ENCODE measurements at regions not wholly inside any gene's neighbourhood (a gene's known extent, or its start where the extent isn't known, plus 50 kb on each side); places are given as distances from the start of the nearest gene placed in this dataset.

- intact Hi-C loops (cut with micrococcal nuclease): no loop called here
- H3K4me2 ChIP-seq (replicated peaks; ENCODE audit: low read depth, low read length, poor library complexity, severe bottlenecking): no peak overlapping the region
- no peaks in the 10 kb centered on the region for H3K36me3 ChIP-seq (replicated peaks in 1 of 2; ENCODE audit: control extremely low read depth in 1 of 2, control insufficient read depth in 1 of 2, extremely low read depth in 1 of 2, insufficient read depth in 2 of 2, low read length in 1 of 2)
- ChIA-PET CTCF (no interaction called here), POLR2A (no interaction called here)
- H3K9ac ChIP-seq (ENCODE audit: low read length): no peak overlapping the region
- H3K27ac ChIP-seq (ENCODE audit: low read length in 2 of 2): no peak overlapping the region
- no peaks in the 10 kb centered on the region for H3K27me3 ChIP-seq (replicated peaks in 1 of 4; ENCODE audit: control extremely low read depth in 1 of 4, control insufficient read depth in 3 of 4, insufficient read depth in 4 of 4, low read length in 3 of 4)
- ATAC-seq (ENCODE audit: low read depth) (no peak), DNase-seq (no peak)
- H3K4me1 ChIP-seq (ENCODE audit: control insufficient read depth in 2 of 2, insufficient read depth in 2 of 2, low read length in 2 of 2): no peaks in the 10 kb centered on the region
- H4K20me1 ChIP-seq (ENCODE audit: control insufficient read depth, insufficient read depth, low read length, poor library complexity, severe bottlenecking): no peaks in the 10 kb centered on the region
- H3K4me3 Mint-ChIP-seq: no peak overlapping the region
- no peak overlapping the region for H3K4me3 ChIP-seq (ENCODE audit: control extremely low read depth in 1 of 5, extremely low read depth in 1 of 5, insufficient read depth in 1 of 5, low read depth in 2 of 5, low read length in 4 of 5)
- no peaks in the 10 kb centered on the region for H3K79me2 ChIP-seq (ENCODE audit: control insufficient read depth, insufficient read depth, low read length)
- H3K4me1 Mint-ChIP-seq: no peaks in the 10 kb centered on the region
- TF ChIP-seq CTCF (IDR thresholded peaks at IDR 0.05) (no peak), EZH2 (IDR thresholded peaks at IDR 0.05; ENCODE audit: borderline replicate concordance, insufficient read depth, low read depth, low read length, poor library complexity, severe bottlenecking) (no peak)
- peaks cover 7% of the 10 kb centered on the region for H3K9me3 Mint-ChIP-seq (ENCODE audit: insufficient read depth)
- no peaks in the 10 kb centered on the region for H3K9me3 ChIP-seq (ENCODE audit: control extremely low read depth in 1 of 3, control insufficient read depth in 2 of 3, insufficient read depth in 1 of 3, low read length in 2 of 3)
- no peaks in the 10 kb centered on the region for H3K27me3 Mint-ChIP-seq
- no peak overlapping the region for H2AFZ ChIP-seq (ENCODE audit: insufficient read depth, low read depth, low read length, poor library complexity, severe bottlenecking)
- H3K27ac Mint-ChIP-seq: no peak overlapping the region
Observed at GRCh38 chr1:96981181-96981580, 259.6 kb downstream of the PTBP2 start.

- no peaks in the 10 kb centered on the region for H3K79me2 ChIP-seq (ENCODE audit: control insufficient read depth, insufficient read depth, low read length)
- Mint-ChIP-seq H3K27me3 (no peaks in the 10 kb centered on the region), H3K9me3 (ENCODE audit: insufficient read depth) (peaks cover 5% of the 10 kb centered on the region), H3K4me3 (no peak overlapping the region), H3K4me1 (no peaks in the 10 kb centered on the region), H3K27ac (no peak overlapping the region)
- POLR2A ChIA-PET: no interaction called here
- no peak overlapping the region for H2AFZ ChIP-seq (ENCODE audit: insufficient read depth, low read depth, low read length, poor library complexity, severe bottlenecking)
- no peak for DNase-seq
- H3K27me3 ChIP-seq (replicated peaks in 1 of 4; ENCODE audit: control extremely low read depth in 1 of 4, control insufficient read depth in 3 of 4, insufficient read depth in 4 of 4, low read length in 3 of 4): no peaks in the 10 kb centered on the region
- H3K9me3 ChIP-seq (ENCODE audit: control extremely low read depth in 1 of 3, control insufficient read depth in 2 of 3, insufficient read depth in 1 of 3, low read length in 2 of 3): no peaks in the 10 kb centered on the region
- TF ChIP-seq EZH2 (IDR thresholded peaks at IDR 0.05; ENCODE audit: borderline replicate concordance, insufficient read depth, low read depth, low read length, poor library complexity, severe bottlenecking) (no peak), CTCF (IDR thresholded peaks at IDR 0.05) (no peak)
- no peak overlapping the region for H3K4me3 ChIP-seq (ENCODE audit: control extremely low read depth in 1 of 5, extremely low read depth in 1 of 5, insufficient read depth in 1 of 5, low read depth in 2 of 5, low read length in 4 of 5)
- H3K4me2 ChIP-seq (replicated peaks; ENCODE audit: low read depth, low read length, poor library complexity, severe bottlenecking): no peak overlapping the region
- intact Hi-C loops (cut with micrococcal nuclease): no loop called here
- CTCF ChIA-PET: no interaction called here
- H3K36me3 ChIP-seq (replicated peaks in 1 of 2; ENCODE audit: control extremely low read depth in 1 of 2, control insufficient read depth in 1 of 2, extremely low read depth in 1 of 2, insufficient read depth in 2 of 2, low read length in 1 of 2): no peaks in the 10 kb centered on the region
- WGBS (ENCODE audit: insufficient coverage): no CpG with 5 or more reads among the region's 3 CpGs
- no peak for ATAC-seq (ENCODE audit: low read depth)
- H3K4me1 ChIP-seq (ENCODE audit: control insufficient read depth in 2 of 2, insufficient read depth in 2 of 2, low read length in 2 of 2): no peaks in the 10 kb centered on the region
- no peak overlapping the region for H3K27ac ChIP-seq (ENCODE audit: low read length in 2 of 2)
- H4K20me1 ChIP-seq (ENCODE audit: control insufficient read depth, insufficient read depth, low read length, poor library complexity, severe bottlenecking): no peaks in the 10 kb centered on the region
- no peak overlapping the region for H3K9ac ChIP-seq (ENCODE audit: low read length)
Observed at GRCh38 chr1:96982118-96982517, 260.5 kb downstream of the PTBP2 start.

All from B cell (primary cell).